ENCODE measurements at regions not wholly inside any gene's neighbourhood (a gene's known extent, or its start where the extent isn't known, plus 50 kb on each side); places are given as distances from the start of the nearest gene placed in this dataset.

DNA sequence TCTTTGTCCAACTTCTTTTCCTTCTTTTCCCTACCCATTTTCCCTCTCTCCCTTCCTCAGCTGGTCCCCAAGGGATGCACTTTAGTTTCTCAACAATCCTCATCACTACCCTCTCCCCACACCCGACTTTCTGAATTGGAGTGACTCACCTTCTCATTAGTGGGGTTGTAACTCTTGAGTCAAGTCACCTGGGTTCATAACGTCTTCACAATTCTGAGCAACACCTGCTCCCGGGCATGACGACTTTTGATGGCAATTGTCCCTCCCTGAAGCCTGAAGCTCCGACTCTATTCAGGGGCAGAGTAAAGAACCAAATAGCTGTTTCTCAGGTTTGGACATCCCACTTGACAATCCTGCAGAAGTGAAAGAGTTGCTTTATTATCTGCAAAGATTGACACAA is 82.7 kb upstream of the OTX2 start:
- TF ChIP-seq ZFX (IDR thresholded peaks at IDR 0.05) (no peak), CTCF (conservative IDR thresholded peaks at IDR 0.05) (no peak)
- H3K27ac ChIP-seq = no peak overlapping the region

- TF ChIP-seq CTCF (conservative IDR thresholded peaks at IDR 0.05) (no peak), ZFX (IDR thresholded peaks at IDR 0.05) (no peak)
- H3K27ac ChIP-seq = no peak overlapping the region
Measured at GRCh38 chr14:56891226-56891625, 80.9 kb upstream of the OTX2 start.

GRCh38 chr14:56889705-56890104 is 79.4 kb upstream of the OTX2 start:
- no peak for TF ChIP-seq ZFX (IDR thresholded peaks at IDR 0.05)
- no peak for TF ChIP-seq CTCF (conservative IDR thresholded peaks at IDR 0.05)
- H3K27ac ChIP-seq = no peak overlapping the region

GRCh38 chr14:56888274-56888673 is 78.0 kb upstream of the OTX2 start:
- TF ChIP-seq ZFX (IDR thresholded peaks at IDR 0.05) (no peak), CTCF (conservative IDR thresholded peaks at IDR 0.05) (no peak)

GRCh38 chr14:56887216-56887615 is 76.9 kb upstream of the OTX2 start:
- no peak overlapping the region for H3K27ac ChIP-seq
- TF ChIP-seq CTCF (conservative IDR thresholded peaks at IDR 0.05) (no peak), ZFX (IDR thresholded peaks at IDR 0.05) (no peak)

More at GRCh38 chr14:56888274-56888673, 78.0 kb upstream of the OTX2 start:
- no peak overlapping the region for H3K27ac ChIP-seq

GRCh38 chr14:56886471-56887062 is 76.3 kb upstream of the OTX2 start:
- TF ChIP-seq ZFX (IDR thresholded peaks at IDR 0.05) = no peak

DNA sequence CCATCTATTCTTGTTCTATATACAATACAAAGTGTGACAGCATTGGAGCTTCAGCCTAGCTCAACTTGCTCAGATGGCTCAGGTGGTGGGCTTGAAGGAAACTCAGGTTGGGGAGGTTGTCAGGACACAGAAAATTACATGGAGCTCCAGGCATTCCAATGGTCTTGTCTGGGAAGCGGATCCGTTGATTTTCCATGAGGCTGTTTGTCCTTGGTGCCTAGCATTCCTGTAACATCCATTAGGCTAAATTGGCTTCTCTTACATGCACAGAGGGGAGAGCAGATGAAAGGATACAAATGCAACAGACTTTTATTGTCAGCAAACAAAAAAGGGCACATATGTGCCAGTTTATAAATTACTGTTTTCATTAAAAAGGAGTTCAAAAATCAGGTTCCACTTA is 75.5 kb upstream of the OTX2 start:
- H3K27ac ChIP-seq = no peak overlapping the region
- no peak for TF ChIP-seq CTCF (conservative IDR thresholded peaks at IDR 0.05)

More at GRCh38 chr14:56886471-56887062, 76.3 kb upstream of the OTX2 start:
- no peak overlapping the region for H3K27ac ChIP-seq

DNA sequence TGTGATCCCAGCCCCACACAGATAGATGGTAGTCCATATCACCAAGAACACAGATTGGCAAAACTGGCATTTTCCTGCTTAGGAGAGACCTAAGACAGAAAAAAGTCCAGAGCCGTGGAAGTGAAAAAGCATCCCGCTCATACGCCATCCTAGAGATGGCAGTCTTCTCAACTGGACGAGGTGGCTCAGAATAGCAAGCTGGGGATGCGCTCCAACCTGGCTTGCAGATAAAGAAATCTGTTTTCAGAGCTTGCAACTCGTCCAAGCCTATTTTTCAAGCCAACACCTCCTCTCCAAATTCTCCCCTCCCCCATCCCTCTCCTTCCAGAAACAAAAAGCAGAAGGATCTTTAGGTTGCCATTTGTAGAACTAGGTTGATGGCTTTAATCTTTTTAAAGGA is 74.3 kb upstream of the OTX2 start:
- H3K27ac ChIP-seq = no peak overlapping the region
- TF ChIP-seq ZFX (IDR thresholded peaks at IDR 0.05) = no peak
- no peak for TF ChIP-seq CTCF (conservative IDR thresholded peaks at IDR 0.05)
